Central memory CD8-positive, alpha-beta T cell (primary cell): ENCODE measurements at regions not wholly inside any gene's neighbourhood (a gene's known extent, or its start where the extent isn't known, plus 50 kb on each side); places are given as distances from the start of the nearest gene placed in this dataset.
"Not testable (repeated sequence)": the region's sequence is repeated elsewhere in the genome, so short reads cannot be mapped to it uniquely, and the experiment has no call there.

ENCODE experiments used
- ATAC-seq: fragments of 150-1000 bp; cut with Tn5 transposase; replicated peaks from 2 replicates; pipeline ENCODE4 v1.10.0; 2022; ENCODE audit warnings: mild to moderate bottlenecking, moderate FRiP score, moderate number of reproducible peaks; ENCODE audit not compliant: poor library complexity, severe bottlenecking; ENCODE audit errors: extremely low read depth
- DNase-seq, 2 donors: peaks; one replicate each; pipeline ENCODE4 v3.0.0; 2021; ENCODE audit warnings: low spot score in 2 of 2
- H3K27ac Mint-ChIP-seq: one replicate; pipeline ENCODE4 v1.8.0; 2022; ENCODE audit warnings: low read depth, mild to moderate bottlenecking, moderate library complexity, mixed read lengths
- H3K27me3 Mint-ChIP-seq: one replicate; pipeline ENCODE4 v1.8.0; 2022; ENCODE audit warnings: mixed read lengths
- H3K36me3 Mint-ChIP-seq: one replicate; pipeline ENCODE4 v1.8.0; 2022; ENCODE audit warnings: mild to moderate bottlenecking, moderate library complexity, mixed read lengths; ENCODE audit not compliant: insufficient read depth
- H3K4me1 Mint-ChIP-seq: one replicate; pipeline ENCODE4 v1.8.0; 2022; ENCODE audit warnings: mixed read lengths
- H3K4me3 Mint-ChIP-seq: one replicate; pipeline ENCODE4 v1.8.0; 2022; ENCODE audit warnings: mild to moderate bottlenecking, moderate library complexity, mixed read lengths
- H3K9me3 Mint-ChIP-seq: one replicate; pipeline ENCODE4 v1.8.0; 2022; ENCODE audit warnings: mixed read lengths

DNA sequence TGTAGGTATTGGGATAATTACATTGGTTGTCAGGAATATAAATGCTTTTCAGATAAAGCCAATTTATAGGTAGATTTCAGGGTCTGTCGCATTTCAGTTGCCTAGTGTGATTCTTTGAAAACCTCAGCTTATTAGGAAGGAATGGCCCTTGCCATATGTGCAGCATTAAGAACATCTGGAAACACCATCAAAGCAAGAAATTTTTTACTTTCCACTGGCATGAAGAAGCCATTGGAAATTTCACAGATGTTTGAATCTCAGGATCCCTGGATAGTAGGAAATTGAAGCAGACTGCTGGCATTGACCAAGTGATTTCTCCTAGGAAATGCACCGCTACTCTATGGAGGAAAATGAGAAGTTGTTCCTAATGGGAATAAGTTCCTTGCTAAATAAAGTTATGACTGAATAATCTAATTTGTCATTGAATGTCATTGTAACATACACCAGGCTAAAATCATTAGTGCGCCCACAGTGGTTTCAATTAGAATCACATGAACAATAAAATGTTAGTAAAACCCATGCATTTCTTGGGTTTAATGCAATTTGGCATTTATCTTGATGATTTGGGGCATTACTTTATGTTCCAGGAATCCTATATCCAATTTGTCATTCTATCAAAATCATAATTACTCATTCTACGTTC lies 950.1 kb downstream of the EPHA7 start:
- ATAC-seq (no peak), DNase-seq (no peak)
- no peak overlapping the region for H3K27ac Mint-ChIP-seq
- no peaks in the 10 kb centered on the region for H3K4me1 Mint-ChIP-seq
- H3K27me3 Mint-ChIP-seq, result no peaks in the 10 kb centered on the region
- no peaks in the 10 kb centered on the region for H3K36me3 Mint-ChIP-seq
- H3K9me3 Mint-ChIP-seq, result peaks cover 13% of the 10 kb centered on the region
- H3K4me3 Mint-ChIP-seq, result no peak overlapping the region

DNA sequence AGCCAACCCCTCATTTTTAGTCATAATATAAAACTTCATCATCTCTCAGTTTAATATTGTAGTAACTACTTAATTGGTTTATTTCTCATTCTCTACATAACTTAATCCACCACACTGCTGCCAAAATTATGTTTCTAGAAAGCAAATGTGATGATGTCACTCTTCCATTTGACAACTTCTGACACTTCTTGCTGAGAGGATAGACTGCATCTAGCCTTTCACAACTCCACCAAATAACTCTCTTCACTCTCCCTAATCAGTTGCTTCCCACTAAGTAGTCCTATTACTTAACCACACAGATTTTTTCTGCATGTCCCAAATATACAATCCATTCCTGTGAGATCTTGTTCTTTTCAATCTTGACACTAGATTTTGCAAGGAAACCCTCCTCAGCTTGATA lies 951.3 kb downstream of the EPHA7 start:
- no peak for DNase-seq
- ATAC-seq, result no peak
- Mint-ChIP-seq H3K36me3 (no peaks in the 10 kb centered on the region), H3K4me3 (no peak overlapping the region), H3K27me3 (no peaks in the 10 kb centered on the region), H3K4me1 (no peaks in the 10 kb centered on the region), H3K27ac (no peak overlapping the region), H3K9me3 (peaks cover 13% of the 10 kb centered on the region)

DNA sequence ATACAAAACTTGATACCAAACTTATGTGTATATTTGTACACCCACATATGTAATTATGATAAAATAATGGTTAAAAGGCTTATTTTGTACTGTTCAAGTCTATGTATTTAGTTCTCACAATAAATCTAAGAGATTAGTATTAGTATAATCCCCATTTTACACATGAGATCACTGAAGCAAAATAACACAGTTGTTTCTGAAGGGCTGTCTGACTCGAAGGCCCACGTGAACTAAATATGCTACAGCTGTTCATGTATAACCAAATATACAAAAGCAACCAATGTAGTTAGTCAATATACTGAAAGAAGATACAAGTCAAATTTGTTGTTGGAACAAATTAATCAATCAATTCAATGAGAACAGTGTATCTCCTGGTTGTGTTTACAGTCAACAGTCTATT lies 959.2 kb downstream of the EPHA7 start:
- no peaks in the 10 kb centered on the region for H3K36me3 Mint-ChIP-seq
- ATAC-seq (no peak), DNase-seq (no peak)
- no peaks in the 10 kb centered on the region for H3K4me1 Mint-ChIP-seq
- no peak overlapping the region for H3K27ac Mint-ChIP-seq
- H3K9me3 Mint-ChIP-seq, result no peaks in the 10 kb centered on the region
- H3K27me3 Mint-ChIP-seq, result no peaks in the 10 kb centered on the region
- H3K4me3 Mint-ChIP-seq, result no peak overlapping the region

DNA sequence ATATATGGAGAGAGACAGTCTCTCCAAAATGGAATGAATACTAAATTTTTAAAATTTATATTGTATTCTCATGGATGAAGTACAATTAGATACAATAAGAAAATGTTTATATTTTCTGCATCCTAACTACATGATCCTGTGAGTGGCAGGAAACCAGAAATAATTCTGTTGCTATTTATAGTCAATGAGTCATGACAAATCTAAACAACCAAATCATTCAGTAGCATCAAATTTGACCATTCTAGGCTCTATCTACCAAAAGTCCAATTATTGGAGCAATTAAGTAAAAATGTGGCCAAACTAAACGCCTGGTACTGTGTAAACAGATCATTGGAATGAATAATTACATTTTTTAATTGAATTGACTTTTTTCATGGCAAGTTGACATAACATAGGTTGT lies 959.8 kb downstream of the EPHA7 start:
- Mint-ChIP-seq H3K4me1 (no peaks in the 10 kb centered on the region), H3K9me3 (no peaks in the 10 kb centered on the region), H3K36me3 (no peaks in the 10 kb centered on the region), H3K27me3 (no peaks in the 10 kb centered on the region), H3K4me3 (no peak overlapping the region), H3K27ac (no peak overlapping the region)
- DNase-seq, result no peak
- ATAC-seq, result no peak

DNA sequence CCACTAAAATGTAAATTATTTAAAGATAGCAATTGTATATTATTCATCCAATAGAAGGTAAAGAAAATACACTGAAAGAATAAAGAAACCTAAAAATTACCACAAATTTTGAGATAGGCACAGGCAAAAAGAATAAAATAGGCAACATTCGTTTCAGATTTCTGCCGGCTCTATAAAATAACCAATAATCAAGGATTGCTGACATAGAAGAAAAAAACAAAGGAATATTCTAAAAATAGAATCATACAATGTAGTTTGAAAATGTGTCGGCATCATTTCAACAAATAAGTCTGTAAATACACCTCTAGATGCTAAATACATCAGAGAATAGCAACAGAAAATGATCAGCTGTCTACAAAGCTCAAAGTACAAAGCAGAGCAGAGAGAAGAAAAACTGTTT lies 973.3 kb downstream of the EPHA7 start:
- Mint-ChIP-seq H3K4me1 (no peaks in the 10 kb centered on the region), H3K4me3 (no peak overlapping the region), H3K9me3 (peaks cover 28% of the 10 kb centered on the region), H3K36me3 (no peaks in the 10 kb centered on the region), H3K27me3 (no peaks in the 10 kb centered on the region), H3K27ac (no peak overlapping the region)
- DNase-seq (no peak), ATAC-seq (no peak)

DNA sequence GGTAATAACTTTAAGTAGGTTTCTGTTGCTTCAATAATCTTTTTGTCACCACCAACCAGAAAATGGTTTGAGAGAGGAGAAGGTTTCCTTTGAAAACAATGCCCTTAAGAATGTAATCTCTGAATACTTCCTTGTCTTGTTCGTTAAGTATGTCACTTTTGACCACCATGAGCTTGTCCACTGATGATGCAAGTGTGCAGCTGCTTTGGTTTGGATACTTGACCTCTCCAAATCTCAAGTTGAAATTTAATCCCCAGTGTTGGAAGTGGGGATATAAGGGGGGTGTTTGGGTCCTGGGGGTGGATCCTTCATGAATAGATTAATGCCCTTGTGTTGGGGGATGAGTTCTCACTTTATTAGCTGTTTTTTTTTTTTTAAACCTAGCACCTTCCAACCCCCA lies 985.4 kb downstream of the EPHA7 start:
- H3K27me3 Mint-ChIP-seq, result no peaks in the 10 kb centered on the region
- no peaks in the 10 kb centered on the region for H3K9me3 Mint-ChIP-seq
- DNase-seq (no peak), ATAC-seq (no peak)
- H3K4me1 Mint-ChIP-seq, result no peaks in the 10 kb centered on the region
- H3K27ac Mint-ChIP-seq, result no peak overlapping the region
- H3K36me3 Mint-ChIP-seq, result no peaks in the 10 kb centered on the region
- H3K4me3 Mint-ChIP-seq, result no peak overlapping the region

DNA sequence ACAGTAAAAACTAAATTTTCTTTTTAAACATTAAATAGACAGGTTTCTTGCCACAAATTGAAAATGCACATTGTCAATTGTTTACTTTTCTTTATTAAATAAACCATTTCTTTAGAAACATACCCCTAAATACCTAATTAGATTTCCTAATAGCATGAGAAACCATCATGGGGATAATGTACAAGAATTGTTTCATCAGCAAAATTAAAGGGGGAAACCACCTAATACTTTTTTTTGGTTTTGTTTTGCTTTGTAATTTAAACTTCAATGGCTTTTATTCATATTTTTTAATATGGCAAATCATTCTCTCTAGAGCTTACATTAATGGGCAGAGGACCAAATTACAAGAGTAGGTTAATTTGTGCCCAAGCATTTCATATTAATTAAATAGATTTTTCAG lies 987.9 kb downstream of the EPHA7 start:
- H3K4me3 Mint-ChIP-seq, result no peak overlapping the region
- no peaks in the 10 kb centered on the region for H3K36me3 Mint-ChIP-seq
- H3K4me1 Mint-ChIP-seq, result no peaks in the 10 kb centered on the region
- DNase-seq (no peak), ATAC-seq (no peak)
- peaks cover 7% of the 10 kb centered on the region for H3K9me3 Mint-ChIP-seq
- no peak overlapping the region for H3K27ac Mint-ChIP-seq
- no peaks in the 10 kb centered on the region for H3K27me3 Mint-ChIP-seq

DNA sequence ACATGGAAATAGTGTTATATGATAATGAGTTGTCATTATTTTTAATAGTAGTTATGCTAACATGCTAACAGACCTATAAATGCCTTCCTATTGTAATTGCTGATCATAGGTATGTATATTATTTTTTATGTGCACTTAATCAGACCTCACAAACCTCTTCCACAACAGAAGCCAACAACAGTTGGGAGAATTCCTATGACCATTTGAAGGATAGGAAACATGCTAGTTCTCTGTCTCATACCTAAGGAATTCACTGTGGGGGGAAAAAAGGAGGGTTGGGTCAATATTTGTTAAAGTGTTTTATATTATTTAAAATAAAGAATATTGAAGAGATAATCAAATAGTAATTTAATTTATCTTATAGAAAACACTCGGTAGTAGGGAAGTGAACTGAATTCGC lies 990.9 kb downstream of the EPHA7 start:
- Mint-ChIP-seq H3K9me3 (peaks cover 16% of the 10 kb centered on the region), H3K4me1 (no peaks in the 10 kb centered on the region), H3K27ac (no peak overlapping the region), H3K4me3 (no peak overlapping the region), H3K36me3 (no peaks in the 10 kb centered on the region), H3K27me3 (no peaks in the 10 kb centered on the region)
- ATAC-seq, result no peak
- DNase-seq, result no peak

DNA sequence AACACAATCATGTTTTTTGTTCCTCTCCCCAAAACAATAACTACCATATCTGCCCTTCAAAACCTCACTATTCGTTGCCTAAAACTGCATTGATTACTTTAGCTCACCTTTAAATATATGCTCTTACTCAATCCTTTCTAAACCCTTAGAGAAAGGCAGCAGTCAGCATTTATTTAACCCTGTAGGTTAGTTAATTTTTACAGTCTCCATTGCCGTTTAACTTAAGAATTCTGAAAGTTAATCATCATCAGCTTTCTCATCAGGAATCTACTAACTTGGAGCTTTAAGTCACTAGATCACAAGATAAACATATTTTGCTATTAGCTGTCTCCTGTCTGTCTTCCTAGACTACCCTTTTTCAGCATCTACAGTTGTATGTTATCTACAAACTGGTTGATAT lies 991.9 kb downstream of the EPHA7 start:
- DNase-seq, result no peak

DNA sequence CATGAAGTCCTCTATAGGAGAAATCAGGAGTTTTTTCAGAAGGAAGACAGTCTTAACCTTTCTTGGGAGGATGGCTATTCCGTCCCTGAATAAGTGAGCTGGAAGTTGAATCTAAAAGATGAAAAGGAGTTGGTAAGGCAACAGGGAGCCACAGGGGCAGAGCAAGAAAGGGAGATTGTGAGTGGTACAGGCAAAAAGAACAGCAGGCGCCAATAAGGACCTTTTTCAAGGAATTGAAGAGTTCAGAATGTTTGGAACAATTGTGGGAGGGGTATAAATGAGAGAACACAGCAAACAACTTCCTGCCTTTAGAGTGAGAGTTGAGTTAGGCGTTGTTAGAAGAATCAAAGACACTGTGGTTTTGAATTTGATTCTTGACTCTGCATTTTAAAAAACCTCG lies 1003.7 kb downstream of the EPHA7 start:
- Mint-ChIP-seq H3K4me1 (no peaks in the 10 kb centered on the region), H3K36me3 (no peaks in the 10 kb centered on the region), H3K27me3 (no peaks in the 10 kb centered on the region), H3K4me3 (no peak overlapping the region), H3K27ac (no peak overlapping the region), H3K9me3 (peaks cover 9% of the 10 kb centered on the region)
- no peak for ATAC-seq
- no peak for DNase-seq

More for the DNA sequence above, 991.9 kb downstream of the EPHA7 start:
- no peak overlapping the region for H3K4me3 Mint-ChIP-seq
- no peak for ATAC-seq
- H3K4me1 Mint-ChIP-seq, result no peaks in the 10 kb centered on the region
- H3K9me3 Mint-ChIP-seq, result peaks cover 20% of the 10 kb centered on the region
- H3K27ac Mint-ChIP-seq, result no peak overlapping the region
- no peaks in the 10 kb centered on the region for H3K36me3 Mint-ChIP-seq
- no peaks in the 10 kb centered on the region for H3K27me3 Mint-ChIP-seq

DNA sequence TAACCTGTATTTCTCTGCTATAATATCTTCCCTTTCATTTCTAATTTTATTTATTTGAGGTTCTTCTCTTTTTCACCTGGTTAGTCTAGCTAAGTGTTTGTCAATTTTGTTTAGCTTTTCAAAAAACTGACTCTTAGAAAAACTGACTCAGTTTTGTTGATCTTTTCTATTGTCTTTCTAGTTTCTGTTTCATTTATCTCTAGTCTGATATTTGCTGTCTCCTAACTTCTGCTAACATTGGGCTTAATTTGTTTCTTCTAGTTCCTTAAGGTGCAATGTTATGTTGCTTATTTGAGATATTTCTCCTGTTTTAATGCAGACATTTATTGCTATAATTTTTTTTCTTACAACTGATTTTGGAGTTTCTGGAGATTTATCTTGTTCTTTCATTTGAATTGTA lies 1011.0 kb downstream of the EPHA7 start:
- Mint-ChIP-seq H3K27ac (no peak overlapping the region), H3K9me3 (peaks cover 15% of the 10 kb centered on the region), H3K36me3 (peaks cover 1% of the 10 kb centered on the region), H3K4me1 (no peaks in the 10 kb centered on the region), H3K27me3 (no peaks in the 10 kb centered on the region), H3K4me3 (no peak overlapping the region)
- ATAC-seq (no peak), DNase-seq (no peak)

DNA sequence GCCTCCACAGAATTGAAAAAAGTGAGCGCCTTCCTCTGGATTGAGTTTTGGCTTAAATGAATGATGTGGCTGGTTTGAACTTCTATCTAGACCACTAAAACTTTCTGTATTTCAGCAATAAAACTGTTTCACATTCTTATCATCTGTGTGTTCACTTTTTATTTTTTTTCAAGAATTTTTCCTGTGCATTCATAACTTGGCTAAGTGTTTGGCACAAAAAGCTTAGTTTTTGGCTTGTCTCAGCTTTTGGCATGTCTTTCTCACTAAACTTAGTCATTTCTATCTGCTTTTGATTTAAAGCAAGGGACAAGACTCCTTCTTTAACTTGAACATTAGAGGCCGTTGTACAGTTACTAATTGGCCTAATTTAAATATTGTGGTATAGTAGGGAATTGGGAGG lies 1015.1 kb downstream of the EPHA7 start:
- Mint-ChIP-seq H3K36me3 (peaks cover 1% of the 10 kb centered on the region), H3K27me3 (no peaks in the 10 kb centered on the region), H3K27ac (no peak overlapping the region), H3K4me3 (no peak overlapping the region), H3K9me3 (peaks cover 14% of the 10 kb centered on the region), H3K4me1 (no peaks in the 10 kb centered on the region)
- ATAC-seq, result no peak
- no peak for DNase-seq

DNA sequence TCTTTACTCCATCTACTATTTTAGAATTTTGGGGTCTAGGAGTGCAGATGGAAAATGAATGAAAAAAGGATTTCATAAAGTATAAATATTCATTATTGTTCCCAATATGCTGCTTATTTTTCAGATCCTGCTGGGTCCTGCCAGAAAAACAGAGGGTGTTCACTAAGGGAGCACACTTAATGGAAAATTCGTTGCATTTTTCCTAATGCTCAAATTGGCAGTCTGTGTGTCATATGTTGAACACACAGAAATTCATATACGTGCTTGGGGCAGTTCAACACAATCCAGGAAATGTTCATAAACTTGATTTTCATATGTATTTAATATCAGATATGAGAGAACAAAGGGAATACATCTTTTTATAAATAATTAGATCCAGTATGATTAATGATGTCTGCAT lies 1019.4 kb downstream of the EPHA7 start:
- no peak overlapping the region for H3K27ac Mint-ChIP-seq
- no peaks in the 10 kb centered on the region for H3K27me3 Mint-ChIP-seq
- DNase-seq (no peak), ATAC-seq (no peak)
- H3K36me3 Mint-ChIP-seq, result no peaks in the 10 kb centered on the region
- H3K9me3 Mint-ChIP-seq, result peaks cover 8% of the 10 kb centered on the region
- H3K4me3 Mint-ChIP-seq, result no peak overlapping the region
- H3K4me1 Mint-ChIP-seq, result no peaks in the 10 kb centered on the region

DNA sequence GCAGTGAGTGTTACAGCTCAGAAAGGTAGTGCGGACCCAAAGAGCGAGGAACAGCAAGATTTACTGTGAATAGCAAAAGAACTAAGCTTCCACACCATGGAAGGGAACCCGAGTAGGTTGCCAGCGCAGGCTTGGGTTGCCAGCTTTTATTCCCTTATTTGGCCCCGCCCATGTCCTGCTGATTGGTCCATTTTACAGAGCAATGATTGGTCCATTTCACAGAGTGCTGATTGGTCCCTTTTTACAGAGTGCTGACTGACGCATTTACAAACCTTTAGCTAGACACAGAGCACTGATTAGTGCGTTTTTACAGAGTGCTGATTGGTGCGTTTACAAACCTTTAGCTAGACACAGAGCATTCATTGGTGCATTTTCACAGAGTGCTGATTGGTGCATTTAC lies 1030.7 kb downstream of the EPHA7 start:
- H3K9me3 Mint-ChIP-seq, H3K36me3 Mint-ChIP-seq, H3K27me3 Mint-ChIP-seq, DNase-seq, H3K27ac Mint-ChIP-seq, H3K4me3 Mint-ChIP-seq, ATAC-seq, H3K4me1 Mint-ChIP-seq: not testable (repeated sequence)
